GM12872 (cell line): ENCODE measurements at regions not wholly inside any gene's neighbourhood (a gene's known extent, or its start where the extent isn't known, plus 50 kb on each side); places are given as distances from the start of the nearest gene placed in this dataset.

ENCODE experiments used
- CTCF ChIP-seq: IDR thresholded peaks from 3 replicates; pipeline ENCODE4 v1.5.1; 2011; ENCODE audit warnings: low read depth, mild to moderate bottlenecking, low read length, moderate library complexity; ENCODE audit not compliant: insufficient read depth

GRCh38 chr16:5349670-5350517 lies 252.3 kb upstream of the EEF2KMT start:
- no peak for TF ChIP-seq CTCF

- TF ChIP-seq CTCF, result no peak
Measured at GRCh38 chr16:5349101-5349500, 251.5 kb upstream of the EEF2KMT start.

GRCh38 chr16:5347561-5347960 lies 250.0 kb upstream of the EEF2KMT start:
- TF ChIP-seq CTCF, result no peak

- no peak for TF ChIP-seq CTCF
Measured at GRCh38 chr16:5336941-5337340, 239.3 kb upstream of the EEF2KMT start.

GRCh38 chr16:5333991-5334390 lies 236.4 kb upstream of the EEF2KMT start:
- no peak for TF ChIP-seq CTCF

- no peak for TF ChIP-seq CTCF
Measured at GRCh38 chr16:5333126-5333525, 235.5 kb upstream of the EEF2KMT start.

GRCh38 chr16:5330058-5330457 lies 232.5 kb upstream of the EEF2KMT start:
- TF ChIP-seq CTCF, result no peak

GRCh38 chr16:5328546-5328945 lies 231.0 kb upstream of the EEF2KMT start:
- TF ChIP-seq CTCF, result no peak
